Psoas muscle (tissue), 7 donors: ENCODE measurements at regions not wholly inside any gene's neighbourhood (a gene's known extent, or its start where the extent isn't known, plus 50 kb on each side); places are given as distances from the start of the nearest gene placed in this dataset.
"Not testable (repeated sequence)": the region's sequence is repeated elsewhere in the genome, so short reads cannot be mapped to it uniquely, and the experiment has no call there.

ENCODE experiments used
- ATAC-seq, 4 donors: fragments of 200-7000 bp; cut with Tn5 transposase; one replicate each; pipeline ENCODE4 v1.9.1; 2020; ENCODE audit warnings: moderate library complexity in 3 of 4, mild to moderate bottlenecking in 2 of 4
- DNase-seq, 2 donors: peaks; one replicate each; pipeline ENCODE4 v3.0.0-alpha.2; 2020
- H3K27ac ChIP-seq: fragments of 200-600 bp; one replicate; pipeline ENCODE4 v1.8.0; 2022
- H3K27me3 ChIP-seq, 3 donors: fragments of 200-600 bp in 1 of 3; one replicate each; pipeline versions ENCODE4 v1.6.1 to v1.8.0; 2013 to 2022; ENCODE audit warnings: low read length in 2 of 3, mild to moderate bottlenecking in 2 of 3, moderate library complexity in 1 of 3; ENCODE audit not compliant: insufficient read depth in 3 of 3
- H3K36me3 ChIP-seq, 2 donors: fragments of 200-600 bp in 1 of 2; one replicate each; pipeline versions ENCODE4 v1.6.1 to v1.8.0; 2013 to 2022; ENCODE audit warnings: low read depth in 1 of 2, mild to moderate bottlenecking in 1 of 2, moderate library complexity in 1 of 2; ENCODE audit not compliant: insufficient read depth in 1 of 2
- H3K4me1 ChIP-seq: fragments of 200-600 bp; one replicate; pipeline ENCODE4 v1.8.0; 2022
- H3K4me3 ChIP-seq: fragments of 200-600 bp; one replicate; pipeline ENCODE4 v1.8.0; 2022; ENCODE audit warnings: mild to moderate bottlenecking
- H3K9me3 ChIP-seq: fragments of 200-600 bp; one replicate; pipeline ENCODE4 v1.8.0; 2022
- WGBS, 3 donors: extraction: QIAGEN DNeasy Blood & Tissue Kit; methylation state at CpG; one replicate each; pipeline versions ENCODE4 v1.1.6 to v1.1.7; 2013; 5-methylcytosine and 5-hydroxymethylcytosine counted together
- intact Hi-C, 2 donors: fragments of 100-400 bp; cut with DNase I; formaldehyde crosslinking; loops; one replicate each; pipeline versions ENCODE4 v1.11.0 to v1.14.2; 2022
- TF ChIP-seq, protein P1 (sequence below): fragments of 200-600 bp; IDR thresholded peaks from one replicate; pipeline ENCODE4 v1.8.0; 2022; ENCODE audit warnings: antibody characterized with exemption
- donor health status: healthy with polysubstance abuse.
- donor health status: DM: no; HTN: no; CAD: no; lungs with moderate emphysema.
- donor health status: Bipolar disorder and iron deficiency.
- donor health status: healthy.
- donor health status: DM: yes; HTN: yes; CAD: no.
- donor health status: DM: no; HTN: no; CAD: no.
- donor health status: DM: yes; HTN: yes; CAD: no.

DNA sequence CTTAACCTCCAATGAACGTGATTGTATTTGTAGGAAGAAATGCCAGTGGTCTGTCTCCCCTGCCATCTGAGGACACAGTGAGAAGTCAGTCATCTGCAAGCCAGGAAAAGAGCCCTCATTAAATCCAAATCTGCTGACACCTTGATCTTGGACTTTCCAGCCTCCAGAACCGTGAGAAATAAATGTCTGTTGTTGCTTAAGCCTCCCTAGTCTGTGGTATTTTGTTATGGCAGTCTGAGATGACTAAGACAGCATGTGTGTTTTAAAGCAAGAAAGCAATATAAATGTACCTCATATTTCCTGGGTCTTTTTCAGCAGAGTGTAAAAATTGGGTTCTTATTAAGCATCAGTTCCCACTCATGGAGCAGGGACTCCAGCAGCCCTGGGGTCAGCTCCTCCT lies 177.9 kb upstream of the NLRP1 start:
- no peak overlapping the region for H3K4me3 ChIP-seq
- no peaks in the 10 kb centered on the region for H3K9me3 ChIP-seq
- H3K4me1 ChIP-seq = no peaks in the 10 kb centered on the region
- peaks cover 0 to 31% (median 5%) of the 10 kb centered on the region in 3 donors for H3K27me3 ChIP-seq
- H3K27ac ChIP-seq = no peak overlapping the region
- DNase-seq (no peak), ATAC-seq (no peak)
- H3K36me3 ChIP-seq = no peaks in the 10 kb centered on the region
- intact Hi-C loops = no loop called here
- TF ChIP-seq, protein P1, sequence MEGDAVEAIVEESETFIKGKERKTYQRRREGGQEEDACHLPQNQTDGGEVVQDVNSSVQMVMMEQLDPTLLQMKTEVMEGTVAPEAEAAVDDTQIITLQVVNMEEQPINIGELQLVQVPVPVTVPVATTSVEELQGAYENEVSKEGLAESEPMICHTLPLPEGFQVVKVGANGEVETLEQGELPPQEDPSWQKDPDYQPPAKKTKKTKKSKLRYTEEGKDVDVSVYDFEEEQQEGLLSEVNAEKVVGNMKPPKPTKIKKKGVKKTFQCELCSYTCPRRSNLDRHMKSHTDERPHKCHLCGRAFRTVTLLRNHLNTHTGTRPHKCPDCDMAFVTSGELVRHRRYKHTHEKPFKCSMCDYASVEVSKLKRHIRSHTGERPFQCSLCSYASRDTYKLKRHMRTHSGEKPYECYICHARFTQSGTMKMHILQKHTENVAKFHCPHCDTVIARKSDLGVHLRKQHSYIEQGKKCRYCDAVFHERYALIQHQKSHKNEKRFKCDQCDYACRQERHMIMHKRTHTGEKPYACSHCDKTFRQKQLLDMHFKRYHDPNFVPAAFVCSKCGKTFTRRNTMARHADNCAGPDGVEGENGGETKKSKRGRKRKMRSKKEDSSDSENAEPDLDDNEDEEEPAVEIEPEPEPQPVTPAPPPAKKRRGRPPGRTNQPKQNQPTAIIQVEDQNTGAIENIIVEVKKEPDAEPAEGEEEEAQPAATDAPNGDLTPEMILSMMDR = no peak
- WGBS, 3 donors = 68 to 74% (median 72%) methylated on average over 2 of the region's 2 CpGs

- no peak overlapping the region for H3K27ac ChIP-seq
- H3K9me3 ChIP-seq = no peaks in the 10 kb centered on the region
- TF ChIP-seq, protein P1 = no peak
- DNase-seq (no peak), ATAC-seq (no peak)
- 66 to 70% (median 66%) methylated on average over 14 of the region's 14 CpGs for WGBS, 3 donors
- no peak overlapping the region for H3K4me3 ChIP-seq
- H3K4me1 ChIP-seq = no peaks in the 10 kb centered on the region
- H3K36me3 ChIP-seq = no peaks in the 10 kb centered on the region
- intact Hi-C loops = no loop called here
- H3K27me3 ChIP-seq = peaks cover 0 to 43% (median 5%) of the 10 kb centered on the region in 3 donors
Observed at GRCh38 chr17:5763595-5764306, 179.4 kb upstream of the NLRP1 start.

DNA sequence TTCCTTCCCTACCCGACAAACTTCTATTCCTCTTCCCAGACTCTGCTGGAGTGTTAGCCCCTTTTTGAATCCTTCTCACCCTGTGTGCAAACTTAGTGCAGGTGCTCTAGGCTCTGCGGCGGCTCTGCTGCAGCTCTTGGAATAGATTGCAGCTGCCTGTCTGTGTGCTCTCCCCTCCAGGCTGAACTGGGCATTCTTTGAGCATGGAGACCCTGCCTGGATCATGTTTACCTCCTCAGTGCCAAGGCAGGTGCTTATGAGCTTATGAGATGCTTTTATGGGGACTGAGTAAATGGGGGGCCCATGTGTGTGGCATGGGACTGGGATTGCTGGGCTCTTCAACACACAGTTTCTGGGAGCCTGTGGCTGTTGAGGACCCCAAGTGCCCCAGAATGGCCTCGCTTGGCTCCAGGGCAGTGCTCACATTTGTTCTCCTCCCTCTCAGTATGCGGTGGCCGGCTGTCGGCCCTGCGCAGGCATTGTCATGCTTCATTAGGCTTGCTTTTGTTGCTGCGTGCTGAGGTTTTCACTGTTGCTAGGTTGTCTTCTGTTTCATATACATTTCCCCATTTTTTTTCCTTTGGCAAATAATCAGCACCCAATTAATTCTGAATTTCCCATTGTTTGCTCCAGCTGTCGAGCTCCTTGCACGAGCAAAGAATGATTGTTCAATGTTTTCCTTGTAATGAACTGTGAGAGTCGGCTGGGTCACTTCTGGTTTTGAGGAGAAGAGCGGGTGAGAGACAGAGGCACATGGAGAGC lies 185.5 kb upstream of the NLRP1 start:
- Histone ChIP-seq H3K4me3 (no peak overlapping the region), H3K9me3 (no peaks in the 10 kb centered on the region), H3K27me3 (peaks cover 0 to 39% (median 3%) of the 10 kb centered on the region in 3 donors), H3K36me3 (no peaks in the 10 kb centered on the region), H3K27ac (no peak overlapping the region), H3K4me1 (peaks cover under 1% of the 10 kb centered on the region)
- WGBS, 3 donors = 32 to 41% (median 34%) methylated on average over 13 of the region's 13 CpGs
- TF ChIP-seq, protein P1 = no peak
- ATAC-seq (no peak), DNase-seq (no peak)
- intact Hi-C loops = no loop called here

GRCh38 chr17:5770441-5771270 lies 186.3 kb upstream of the NLRP1 start:
- no peaks in the 10 kb centered on the region for H3K9me3 ChIP-seq
- WGBS, 3 donors = 10 to 39% (median 26%) methylated on average over 10 to 16 of the region's 17 CpGs
- no peak overlapping the region for H3K4me3 ChIP-seq
- TF ChIP-seq, protein P1 = no peak
- DNase-seq (no peak), ATAC-seq (no peak)
- H3K4me1 ChIP-seq = peaks cover 10% of the 10 kb centered on the region
- no peak overlapping the region for H3K27ac ChIP-seq
- no peaks in the 10 kb centered on the region for H3K36me3 ChIP-seq
- intact Hi-C loops = no loop called here
- peaks cover 0 to 38% (median 3%) of the 10 kb centered on the region in 3 donors for H3K27me3 ChIP-seq

GRCh38 chr17:5771271-5771577 lies 186.9 kb upstream of the NLRP1 start:
- DNase-seq = not testable (repeated sequence)
- WGBS, 3 donors = 4 to 43% (median 18%) methylated on average over 17 to 36 of the region's 36 CpGs

DNA sequence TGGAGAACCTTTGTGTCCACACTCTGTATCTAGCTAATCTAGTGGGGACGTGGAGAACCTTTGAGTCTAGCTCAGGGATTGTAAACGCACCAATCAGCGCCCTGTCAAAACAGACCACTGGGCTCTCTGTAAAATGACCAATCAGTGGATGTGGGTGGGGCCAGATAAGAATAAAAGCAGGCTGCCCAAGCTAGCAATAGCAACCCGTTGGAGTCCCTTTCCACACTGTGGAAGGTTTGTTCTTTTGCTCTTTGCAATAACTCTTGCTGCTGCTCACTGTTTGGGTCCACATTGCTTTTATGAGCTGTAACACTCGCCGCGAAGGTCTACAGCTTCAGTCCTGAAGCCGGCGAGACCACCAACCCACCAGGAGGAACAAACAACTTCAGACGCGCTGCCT lies 187.7 kb upstream of the NLRP1 start:
- H3K4me3 ChIP-seq, DNase-seq, H3K36me3 ChIP-seq, intact Hi-C loops, H3K27ac ChIP-seq, ATAC-seq, H3K9me3 ChIP-seq: not testable (repeated sequence)
- 60 to 89% (median 62%) methylated on average over 11 of the region's 11 CpGs for WGBS, 3 donors
- peaks cover 0 to 30% (median 3%) of the 10 kb centered on the region in 3 donors for H3K27me3 ChIP-seq
- peaks cover 13% of the 10 kb centered on the region for H3K4me1 ChIP-seq

More at GRCh38 chr17:5771271-5771577, 186.9 kb upstream of the NLRP1 start:
- intact Hi-C loops, H3K9me3 ChIP-seq, ATAC-seq, H3K36me3 ChIP-seq, H3K4me3 ChIP-seq, H3K27ac ChIP-seq: not testable (repeated sequence)
- Histone ChIP-seq H3K27me3 (peaks cover 0 to 32% (median 3%) of the 10 kb centered on the region in 3 donors), H3K4me1 (peaks cover 13% of the 10 kb centered on the region)
